ELR (cell line): ENCODE measurements at regions not wholly inside any gene's neighbourhood (a gene's known extent, or its start where the extent isn't known, plus 50 kb on each side); places are given as distances from the start of the nearest gene placed in this dataset.
"Not testable (repeated sequence)": the region's sequence is repeated elsewhere in the genome, so short reads cannot be mapped to it uniquely, and the experiment has no call there.

Experiments used
- DNase-seq: peaks from one replicate; pipeline ENCODE4 v3.0.0-alpha.2; 2015; ENCODE audit warnings: low read depth

DNA sequence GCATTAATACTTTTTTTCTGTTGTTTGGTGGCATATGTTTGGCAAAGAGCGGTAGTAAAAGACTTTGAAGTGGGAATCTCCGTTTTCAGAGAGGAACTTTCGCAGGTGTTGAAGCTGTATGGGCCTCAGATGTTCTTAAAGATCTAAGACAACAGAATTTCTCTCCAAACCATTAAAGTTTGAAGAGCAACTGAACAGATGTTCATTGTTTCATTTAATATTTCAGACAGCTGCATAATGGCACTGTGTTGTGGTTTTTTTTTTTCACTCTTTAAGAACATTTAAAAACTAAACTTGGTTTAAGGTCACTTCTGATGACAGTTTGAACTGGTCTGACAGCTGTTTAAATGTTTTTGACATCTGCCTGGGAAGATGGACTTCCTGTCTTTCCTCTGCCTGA lies 882.7 kb upstream of the PCDH10 start:
- DNase-seq = no peak

DNA sequence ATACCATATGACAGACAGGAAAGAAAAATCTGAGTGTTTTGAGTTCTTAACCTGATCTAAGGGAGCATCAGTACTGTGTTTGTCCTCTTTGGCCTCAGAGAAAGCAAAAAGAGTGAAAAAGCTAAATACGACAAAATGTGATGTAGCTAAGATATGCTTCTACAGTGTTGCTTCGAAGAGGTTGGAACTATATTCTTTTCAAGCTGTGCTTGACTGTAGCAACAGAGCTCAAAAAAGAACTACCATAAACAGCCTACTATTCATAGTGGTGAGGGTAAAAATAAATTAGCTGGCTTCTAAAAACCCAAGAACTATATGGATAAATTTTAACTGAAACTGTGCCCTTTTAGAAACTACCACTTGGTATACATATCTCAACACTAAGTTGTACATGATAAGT lies 881.8 kb upstream of the PCDH10 start:
- DNase-seq = no peak

DNA sequence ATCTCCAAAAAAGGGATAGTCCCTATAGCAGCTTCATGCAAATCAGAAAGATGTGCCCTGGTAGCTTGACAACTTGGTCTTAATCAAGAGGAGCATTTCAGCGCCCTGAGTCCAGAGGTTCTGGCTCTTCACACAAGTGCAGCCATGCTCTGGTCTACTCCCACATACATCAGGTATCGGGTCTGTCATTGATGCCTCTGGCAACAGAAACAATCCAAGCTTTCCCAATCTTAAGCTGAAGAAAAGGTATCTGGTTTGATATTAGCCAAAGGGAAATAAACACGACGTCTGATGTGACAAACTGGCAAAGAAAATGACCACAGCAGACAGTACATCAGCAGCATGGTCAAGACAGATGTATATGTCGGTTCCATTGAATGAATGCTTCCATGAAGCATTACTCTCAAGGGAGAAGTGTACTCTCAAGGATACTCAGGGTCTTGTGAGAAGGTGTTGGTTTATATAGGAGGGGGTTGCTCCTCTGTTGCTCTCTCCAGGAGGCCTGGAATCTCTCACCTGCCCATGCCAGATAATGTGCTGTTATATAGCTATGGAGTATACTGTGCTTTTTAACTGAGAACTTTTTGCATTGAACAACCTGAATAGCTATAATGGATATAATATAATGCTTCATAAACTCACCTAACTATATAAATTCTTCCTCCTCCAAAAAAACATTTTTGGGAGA lies 879.6 kb upstream of the PCDH10 start:
- DNase-seq = no peak

DNA sequence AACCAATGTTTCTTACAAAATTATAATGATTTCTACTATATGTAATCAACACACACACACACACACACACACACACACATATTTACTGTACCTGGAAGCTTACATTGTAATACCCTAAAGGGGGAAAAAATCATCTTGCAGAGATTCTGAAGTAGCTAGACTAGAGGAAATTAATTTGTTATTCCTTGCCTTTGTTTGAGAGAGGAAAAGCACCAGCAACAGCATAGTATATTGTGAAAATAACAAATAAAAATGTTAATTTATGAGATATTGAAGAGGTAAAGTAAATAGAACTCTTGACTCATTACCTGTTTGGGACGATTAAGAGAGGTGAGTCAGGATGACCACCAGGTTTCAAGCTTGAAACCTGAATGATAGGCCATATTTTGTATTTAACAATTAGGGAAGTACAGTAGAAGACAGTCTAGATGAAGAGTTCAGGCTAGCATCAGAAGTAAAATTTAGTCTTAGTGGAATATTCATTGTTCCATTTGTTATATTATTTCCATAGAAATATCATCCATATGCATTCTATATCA lies 873.4 kb upstream of the PCDH10 start:
- DNase-seq = no peak

DNA sequence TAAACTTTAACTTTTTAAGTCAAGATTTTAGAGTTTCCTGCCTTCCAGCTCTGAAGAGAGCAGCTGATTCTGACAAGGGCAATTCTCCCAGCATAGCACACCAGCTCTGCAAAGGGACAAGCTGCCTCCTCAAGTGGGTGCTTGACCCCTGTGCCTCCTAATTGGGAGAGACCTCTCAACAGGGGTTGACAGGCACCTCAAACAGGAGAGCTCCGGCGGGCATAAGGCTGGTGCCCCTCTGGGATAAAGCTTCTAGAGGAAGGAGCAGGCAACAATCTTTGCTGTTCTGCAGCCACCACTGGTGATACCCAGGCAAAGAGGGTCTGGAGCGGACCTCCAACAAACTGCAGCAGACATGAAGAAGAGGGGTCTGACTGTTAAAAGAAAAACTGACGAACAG lies 872.9 kb upstream of the PCDH10 start:
- DNase-seq = no peak

DNA sequence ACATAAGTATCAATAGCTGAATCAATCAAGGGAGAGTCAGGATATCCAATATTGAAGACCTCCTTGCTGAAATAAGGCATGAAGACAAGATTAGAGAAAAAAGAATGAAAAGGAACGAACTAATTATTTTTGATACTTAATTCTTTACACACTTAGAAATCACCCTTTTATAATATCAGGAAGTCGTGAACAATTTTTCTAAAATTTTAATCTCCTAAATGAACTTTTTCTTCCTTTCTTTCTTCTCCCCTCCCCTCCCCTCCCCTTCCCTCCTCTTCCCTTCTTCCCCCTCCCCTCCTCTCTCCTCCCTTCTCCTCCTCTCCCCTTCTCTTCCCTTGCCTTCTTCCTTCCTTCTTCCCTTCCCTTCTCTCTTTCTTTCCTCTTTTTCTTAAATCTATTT lies 872.1 kb upstream of the PCDH10 start:
- no peak for DNase-seq

DNA sequence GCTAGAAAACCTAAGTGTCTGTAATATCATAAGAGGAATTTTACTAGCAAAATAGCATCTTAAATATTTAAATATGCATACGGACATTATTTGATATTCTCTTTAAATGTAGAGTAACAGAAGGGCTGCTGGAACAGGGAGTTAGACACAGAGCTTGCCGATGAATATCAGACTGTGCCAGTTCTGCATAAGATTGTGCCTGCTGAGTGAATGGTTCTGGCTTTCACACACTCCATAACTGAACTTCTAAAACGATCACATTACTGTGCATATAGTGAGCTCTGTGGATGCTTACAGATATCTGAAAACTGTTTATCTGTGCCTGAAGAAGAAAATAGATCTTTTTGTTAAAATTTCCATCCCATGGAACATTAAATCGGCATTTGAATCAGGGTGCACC lies 867.4 kb upstream of the PCDH10 start:
- DNase-seq = no peak

DNA sequence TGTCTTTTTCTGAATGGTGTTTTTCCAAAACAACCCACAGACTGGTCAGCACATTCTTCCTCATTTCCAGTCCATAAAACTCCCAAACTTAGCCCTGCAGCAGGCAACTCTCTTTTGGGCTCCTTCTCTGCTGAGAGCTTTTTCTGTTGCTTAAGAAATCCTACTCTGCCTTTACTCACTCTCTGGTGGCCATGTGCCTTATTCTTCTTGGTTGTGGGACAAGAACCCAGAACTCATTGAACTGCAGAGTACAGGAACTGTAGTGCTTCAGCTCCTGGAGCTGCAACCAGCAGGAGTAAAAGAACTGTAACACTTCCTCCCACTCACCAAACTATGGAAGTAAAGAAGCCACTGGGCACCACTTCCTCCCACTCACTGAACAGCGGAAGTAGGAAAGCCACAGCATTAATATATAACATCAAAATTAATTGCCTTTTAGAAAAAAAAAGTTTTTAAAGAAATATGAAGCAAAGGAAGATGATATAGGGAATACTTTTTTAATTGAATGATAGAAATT lies 864.1 kb upstream of the PCDH10 start:
- DNase-seq = no peak

DNA sequence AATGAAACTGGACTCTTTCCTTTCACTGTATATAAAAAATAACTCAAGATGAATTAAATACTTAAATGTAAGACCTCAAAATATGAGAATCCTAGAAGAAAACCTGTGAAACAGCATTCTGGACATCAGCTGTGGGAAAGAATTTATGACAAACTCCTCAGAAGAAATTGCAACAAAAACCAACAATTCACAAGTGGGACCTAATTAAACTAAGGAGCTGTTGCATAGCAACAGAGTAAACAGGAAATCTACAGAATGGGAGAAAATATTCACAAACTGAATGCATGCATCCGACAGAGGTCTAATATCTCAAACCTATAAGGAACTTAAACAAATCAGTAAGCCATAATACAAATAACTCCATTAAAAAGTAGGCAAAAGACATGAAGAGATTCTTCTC lies 851.7 kb upstream of the PCDH10 start:
- DNase-seq = peak; percentile 32

DNA sequence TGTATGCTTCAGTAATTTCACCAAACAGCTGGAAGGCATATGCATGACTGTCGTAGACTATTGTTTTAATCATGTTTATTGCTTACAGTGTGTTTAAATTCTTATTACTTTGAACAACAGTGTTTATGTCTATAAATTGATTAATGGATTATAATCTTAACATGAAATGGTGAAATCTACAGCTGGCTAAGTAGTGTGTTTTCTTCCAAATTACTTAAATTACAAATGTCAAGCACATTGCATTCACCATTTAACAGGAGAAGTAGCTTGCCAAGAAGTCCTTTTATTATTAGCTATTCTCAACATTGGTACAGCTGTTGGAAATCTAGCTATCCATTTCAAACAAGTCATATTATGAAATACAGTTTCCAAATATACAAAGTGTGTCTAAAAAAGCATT lies 849.3 kb upstream of the PCDH10 start:
- DNase-seq = no peak

DNA sequence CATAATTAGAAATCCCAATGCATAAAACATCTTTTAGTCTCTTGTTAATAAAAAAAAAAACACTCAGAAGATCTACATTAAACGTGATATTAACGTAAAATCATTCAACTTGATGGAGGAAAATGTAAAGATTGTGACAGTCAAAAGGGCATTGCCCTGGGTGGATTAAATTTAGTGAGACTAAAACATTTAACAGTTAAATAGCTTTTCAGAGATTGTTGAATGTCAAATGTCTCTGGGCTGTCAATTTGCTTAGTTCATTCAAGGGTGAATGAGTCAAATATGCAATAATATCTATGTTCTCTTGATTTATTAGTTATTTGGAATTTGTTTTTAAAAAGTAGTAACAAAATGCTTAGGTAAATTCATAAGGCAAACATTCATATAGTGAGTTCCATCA lies 836.6 kb upstream of the PCDH10 start:
- no peak for DNase-seq

DNA sequence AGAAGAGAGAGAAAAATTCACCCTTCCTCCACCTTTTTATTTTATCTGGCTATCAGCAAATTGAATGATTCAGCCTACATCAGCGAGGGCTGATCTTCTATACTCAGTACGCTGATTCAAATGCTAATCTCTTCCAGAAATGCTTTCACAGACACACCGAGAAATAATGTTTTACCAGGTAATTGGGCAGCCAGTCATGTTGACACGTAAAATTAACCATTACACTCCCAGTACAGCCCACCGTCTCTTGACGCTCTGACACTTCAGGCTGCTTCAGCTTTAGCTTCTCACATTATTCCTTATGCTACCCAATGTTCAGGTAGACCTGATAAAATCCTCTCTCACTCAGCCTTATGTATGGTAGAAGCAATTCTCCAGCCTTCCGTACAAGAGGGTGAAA lies 835.2 kb upstream of the PCDH10 start:
- no peak for DNase-seq

DNA sequence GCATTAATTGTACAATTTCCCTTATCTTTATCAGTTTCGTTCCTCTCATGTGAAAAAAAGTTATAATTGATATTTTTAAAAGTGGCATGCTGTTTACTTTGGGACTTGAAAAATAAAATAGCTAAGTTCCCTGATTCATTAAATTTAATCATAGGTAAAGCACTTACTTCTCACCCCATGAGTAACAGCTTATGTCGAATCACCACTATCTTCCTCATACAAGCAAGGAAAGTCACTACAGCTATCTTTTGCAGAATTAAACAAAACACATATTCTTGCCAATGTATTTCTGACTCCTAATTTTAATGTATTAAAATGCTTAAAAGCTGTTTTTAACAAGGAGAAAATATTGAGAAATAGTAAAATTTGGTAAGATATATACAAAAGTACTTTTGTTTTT lies 832.4 kb upstream of the PCDH10 start:
- DNase-seq = peak; percentile 16

DNA sequence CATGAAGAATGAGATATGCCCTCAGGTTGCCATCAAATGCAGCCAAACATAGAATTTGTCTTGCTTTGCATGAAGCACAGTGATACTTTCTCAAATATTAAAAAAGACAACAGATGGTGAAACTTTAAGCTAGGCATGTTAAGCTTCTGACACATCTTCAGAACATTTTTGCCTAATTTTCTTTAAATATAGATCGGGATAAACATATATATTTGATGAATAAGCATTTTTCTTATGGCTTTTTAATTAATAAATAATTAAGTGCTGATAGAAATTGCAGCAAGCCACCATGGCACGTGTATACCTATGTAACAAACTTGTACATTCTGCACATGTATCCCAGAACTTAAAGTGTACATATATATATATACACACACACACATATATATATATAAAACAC lies 831.2 kb upstream of the PCDH10 start:
- DNase-seq = no peak

DNA sequence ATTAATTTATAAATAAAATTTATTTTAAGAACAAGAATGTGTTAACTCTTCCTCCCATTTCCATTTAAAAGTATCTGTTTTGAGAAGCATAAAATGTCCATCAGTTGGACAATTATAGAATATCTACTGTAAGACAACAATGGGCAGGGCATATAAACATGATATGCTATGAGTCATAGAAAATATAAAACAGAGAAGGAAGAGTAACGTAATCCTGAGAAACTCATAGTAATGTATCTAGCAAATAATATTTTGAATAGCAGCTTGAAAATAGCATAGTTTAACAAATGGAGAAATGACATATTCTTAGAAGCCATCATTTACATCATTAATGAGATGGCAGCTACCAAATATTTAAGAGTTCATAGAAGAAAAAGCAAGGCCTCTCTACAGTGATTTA lies 820.3 kb upstream of the PCDH10 start:
- DNase-seq = peak; percentile 22

DNA sequence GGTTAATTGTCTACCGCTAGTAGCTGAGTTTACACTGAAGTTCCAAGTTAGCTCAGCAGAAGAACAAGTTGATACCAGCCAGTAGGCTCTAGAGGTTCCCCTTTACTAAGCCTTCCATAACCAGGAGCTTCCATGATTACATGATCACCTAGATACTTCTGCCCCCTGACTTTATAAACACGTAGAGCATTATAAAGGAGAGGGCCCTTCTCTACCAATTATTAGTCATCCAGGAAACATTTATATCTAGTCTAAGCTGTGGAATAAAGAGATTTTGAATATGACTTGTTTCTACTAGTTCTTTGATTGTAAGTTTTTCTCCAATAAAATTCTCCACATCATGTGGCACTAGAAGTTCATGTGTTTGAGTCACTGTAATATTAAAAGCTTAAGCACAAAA lies 818.1 kb upstream of the PCDH10 start:
- no peak for DNase-seq

DNA sequence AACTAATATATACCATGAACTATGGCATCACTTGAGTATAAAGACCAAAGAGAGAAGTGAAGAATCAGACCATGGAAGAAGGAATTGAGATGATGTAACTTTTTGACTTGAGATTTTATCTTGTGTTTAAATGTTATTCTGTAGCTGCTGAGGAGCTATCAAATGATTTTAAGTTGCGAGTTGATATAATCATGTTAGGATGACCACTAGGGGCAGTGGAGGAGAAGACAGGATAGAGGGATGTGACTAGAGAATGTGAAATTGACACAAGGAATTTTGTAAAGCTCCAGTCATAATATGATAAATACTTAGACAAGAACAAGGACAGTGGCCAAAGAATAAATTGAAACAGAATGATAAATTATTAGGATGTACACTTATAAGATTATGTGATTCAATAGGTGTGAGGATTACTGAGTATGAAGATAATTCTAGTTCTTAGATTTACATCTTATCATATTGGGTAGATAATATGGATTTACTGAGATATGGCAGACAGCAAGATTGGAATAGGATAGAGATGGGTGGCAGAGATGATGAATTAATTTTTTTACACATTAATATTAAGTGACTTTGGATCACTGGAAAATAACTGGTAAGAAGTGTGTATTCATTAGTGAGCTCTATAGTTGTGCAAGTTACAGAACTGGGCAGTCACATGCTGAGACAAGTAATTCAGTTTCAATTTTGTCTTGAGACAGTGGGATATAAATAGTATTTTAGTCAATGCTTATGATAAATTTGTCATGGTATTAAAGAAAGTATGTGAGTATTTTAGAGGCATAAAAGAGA lies 816.0 kb upstream of the PCDH10 start:
- DNase-seq = peak; percentile 26

DNA sequence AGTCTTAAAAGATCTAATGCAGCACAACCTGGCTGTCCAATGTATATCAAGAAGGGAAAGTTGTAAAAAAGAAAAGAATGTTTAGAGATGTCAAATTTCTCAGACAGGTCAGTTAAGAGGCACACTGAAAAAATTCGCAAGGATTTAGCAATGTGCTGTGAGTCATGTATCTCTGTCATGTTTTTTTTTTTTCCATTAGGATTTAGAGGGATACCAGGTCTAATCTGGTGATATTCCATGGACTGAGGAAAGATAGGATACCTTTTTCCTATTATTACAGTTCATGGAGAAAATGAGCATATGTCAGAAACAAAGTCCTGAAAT lies 815.4 kb upstream of the PCDH10 start:
- peak; percentile 72 for DNase-seq

DNA sequence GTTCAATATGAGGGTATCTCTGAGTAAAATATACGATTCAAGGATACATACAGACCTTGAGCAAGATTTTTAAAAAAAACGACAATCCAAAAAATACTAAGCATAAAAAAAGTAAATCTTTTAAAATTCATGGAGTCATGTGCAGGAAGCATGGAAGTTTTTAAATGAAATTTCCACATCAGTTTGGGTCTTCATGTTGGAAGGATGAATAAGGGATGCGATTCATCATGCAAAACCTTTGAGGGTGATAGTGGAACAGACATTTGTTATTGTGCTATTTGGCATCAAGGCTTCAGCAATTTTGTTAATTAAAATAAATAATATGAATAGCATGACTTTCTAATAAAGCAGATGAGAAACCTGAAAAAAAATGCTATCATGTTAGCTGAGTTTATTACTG lies 815.0 kb upstream of the PCDH10 start:
- peak; percentile 70 for DNase-seq

DNA sequence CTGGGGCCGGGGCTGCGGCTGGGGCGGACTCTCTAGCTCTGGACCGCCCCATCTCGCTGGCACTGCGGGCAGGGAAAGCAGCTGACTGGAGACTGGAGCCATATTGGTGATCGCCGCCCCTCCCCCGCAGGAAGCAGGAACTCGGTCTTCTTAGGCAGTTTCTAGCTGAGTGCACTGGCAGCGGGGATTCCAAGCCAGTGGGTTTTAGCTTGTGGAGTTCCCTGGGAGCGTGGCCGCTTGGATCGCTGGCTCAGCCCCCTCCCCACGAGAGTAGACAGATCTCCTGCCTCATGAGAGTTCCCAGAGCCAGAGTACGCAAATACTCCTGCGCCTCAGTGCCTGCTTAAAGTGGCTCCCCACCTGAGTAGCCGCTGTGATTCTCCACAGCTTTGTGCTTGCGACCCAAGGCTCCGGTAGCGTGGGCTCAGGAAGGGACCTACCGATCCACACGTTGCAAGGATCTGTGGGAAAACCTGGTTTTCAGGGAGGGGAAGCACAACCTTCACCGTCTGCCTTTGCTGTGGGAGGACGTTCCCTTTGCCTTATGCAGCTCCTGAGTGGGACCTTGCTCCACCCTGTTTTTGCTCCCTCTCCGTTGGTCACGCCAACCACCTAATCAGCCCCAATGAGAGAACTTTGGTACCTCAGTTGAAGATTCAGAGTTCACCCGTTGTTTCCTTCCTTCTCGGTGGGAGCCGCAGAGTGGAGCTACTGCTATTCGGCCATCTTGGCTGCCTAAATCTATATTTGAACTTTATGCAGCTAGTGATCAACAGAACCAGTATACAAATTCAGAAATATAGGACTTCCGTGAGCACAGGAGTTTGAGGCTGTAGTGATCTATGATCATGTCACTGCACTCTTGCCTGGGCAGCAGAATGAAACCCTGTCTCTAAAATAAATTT lies 803.9 kb upstream of the PCDH10 start:
- DNase-seq = no peak

DNA sequence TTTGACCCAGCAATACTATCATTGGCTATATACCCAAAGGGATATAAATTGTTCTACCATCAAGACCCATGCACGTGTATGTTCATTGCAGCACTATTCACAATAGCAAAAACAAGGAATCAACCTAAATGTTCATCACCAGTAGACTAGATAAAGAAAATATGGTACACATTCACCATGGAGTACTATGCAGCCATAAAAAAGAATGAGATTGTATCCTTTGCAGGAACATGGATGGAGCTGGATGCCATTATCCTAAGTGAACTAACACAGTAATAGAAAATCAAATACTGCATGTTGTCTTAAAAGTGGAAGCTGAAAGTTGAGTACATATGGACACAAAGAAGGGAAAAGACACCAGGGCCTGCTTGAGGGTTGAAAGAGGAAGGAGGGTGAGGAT lies 803.1 kb upstream of the PCDH10 start:
- DNase-seq = no peak

DNA sequence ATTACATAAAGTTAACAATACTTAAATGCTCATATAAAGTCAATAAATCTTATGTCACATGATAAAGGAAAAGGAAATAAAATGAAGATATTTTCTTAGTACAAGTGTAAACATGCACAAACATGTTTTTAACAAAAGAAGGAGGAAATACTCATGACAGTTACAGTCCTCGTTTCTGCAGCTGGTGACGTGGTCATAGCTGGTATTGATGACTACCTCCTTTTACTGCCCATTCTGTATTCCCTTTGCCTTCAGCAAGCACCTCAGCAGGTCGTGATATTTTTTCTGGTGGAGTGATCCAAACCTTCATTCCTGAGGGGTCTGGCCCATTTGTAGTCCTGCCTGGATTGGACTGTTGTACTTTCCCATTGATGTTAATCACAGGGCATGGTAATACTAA lies 797.5 kb upstream of the PCDH10 start:
- DNase-seq = not testable (repeated sequence)

DNA sequence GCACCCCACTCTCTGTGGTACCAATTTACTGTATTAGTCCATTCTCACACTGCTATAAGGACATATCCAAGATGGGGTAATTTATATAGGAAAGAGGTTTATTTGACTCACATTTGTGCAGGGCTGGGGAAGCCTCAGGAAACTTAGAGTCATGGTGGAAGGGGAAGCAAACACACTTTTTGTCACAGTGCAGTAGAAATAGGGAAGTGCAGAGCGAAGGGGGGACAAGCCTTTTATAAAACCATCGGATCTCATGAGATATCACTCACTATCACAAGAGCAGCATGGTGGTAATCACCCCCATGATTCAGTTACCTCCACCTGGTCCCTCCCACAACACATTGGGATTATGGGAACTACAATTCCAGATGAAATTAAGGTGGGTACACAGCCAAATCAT lies 766.9 kb upstream of the PCDH10 start:
- no peak for DNase-seq
